Ascending aorta (tissue), 2 donors: ENCODE measurements at regions not wholly inside any gene's neighbourhood (a gene's known extent, or its start where the extent isn't known, plus 50 kb on each side); places are given as distances from the start of the nearest gene placed in this dataset.

Source experiments
- DNase-seq, 2 donors: peaks; one replicate each; pipeline ENCODE4 v3.0.0-alpha.2; 2019; ENCODE audit warnings: low spot score in 2 of 2
- H3K27ac ChIP-seq, 2 donors: fragments of 200-600 bp; sonication (generic); one replicate each; pipeline ENCODE4 v1.5.1; 2016 to 2017; ENCODE audit warnings: mild to moderate bottlenecking in 1 of 2
- H3K27me3 ChIP-seq: fragments of 200-600 bp; sonication (generic); one replicate; pipeline ENCODE4 v1.5.1; 2017
- H3K36me3 ChIP-seq, 2 donors: fragments of 200-600 bp; sonication (generic); one replicate each; pipeline ENCODE4 v1.5.1; 2016
- H3K4me1 ChIP-seq, 2 donors: fragments of 200-600 bp; sonication (generic); one replicate each; pipeline ENCODE4 v1.5.1; 2016 to 2017; ENCODE audit warnings: mild to moderate bottlenecking in 1 of 2
- H3K4me3 ChIP-seq, 2 donors: fragments of 200-600 bp; sonication (generic); one replicate each; pipeline ENCODE4 v1.5.1; 2016 to 2017; ENCODE audit warnings: mild to moderate bottlenecking in 1 of 2
- H3K9me3 ChIP-seq, 2 donors: fragments of 200-600 bp; sonication (generic); one replicate each; pipeline ENCODE4 v1.5.1; 2016
- intact Hi-C: fragments of 100-400 bp; cut with DNase I; formaldehyde crosslinking; loops from one replicate; pipeline ENCODE4 v1.15.1; 2023
- TF ChIP-seq, protein P1 (sequence below), 3 experiments: fragments of 200-600 bp in 2 of 3; fragments of 450-650 bp in 1 of 3; sonication (generic) in 2 of 3; IDR thresholded peaks; one replicate each; pipeline ENCODE4 v1.5.1; 2016 to 2019; ENCODE audit warnings: antibody characterized with exemption in 3 of 3, mild to moderate bottlenecking in 1 of 3, moderate library complexity in 1 of 3

DNA sequence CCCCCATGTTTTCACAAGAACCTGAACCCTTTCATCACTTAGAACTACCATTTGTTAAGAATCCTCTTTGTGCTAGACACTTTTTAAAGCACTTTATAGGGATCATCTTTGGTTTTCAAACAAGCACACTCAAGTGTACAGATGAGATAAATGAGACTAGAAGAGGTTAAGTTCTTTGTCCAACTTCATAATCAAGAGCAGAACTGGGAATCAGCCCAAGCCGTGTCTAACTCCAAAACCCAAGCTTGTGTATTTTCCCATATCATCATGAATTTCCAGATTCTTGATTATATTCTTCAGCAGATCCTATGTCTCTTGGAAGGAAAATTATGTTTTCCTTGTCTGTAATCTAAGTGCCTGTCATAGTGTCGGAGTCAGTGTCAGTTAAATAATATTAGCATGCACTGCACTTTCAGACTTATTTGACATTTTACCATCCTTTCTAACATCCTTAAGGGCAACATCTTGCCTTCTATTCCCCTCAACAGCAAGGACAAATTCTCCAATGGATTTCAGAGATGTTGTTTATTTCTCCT is 123.0 kb upstream of the SETBP1 start:
- intact Hi-C loops: no loop called here
- Histone ChIP-seq H3K36me3 (no peaks in the 10 kb centered on the region), H3K4me3 (no peak overlapping the region), H3K9me3 (no peaks in the 10 kb centered on the region), H3K27ac (no peak overlapping the region), H3K4me1 (no peaks in the 10 kb centered on the region), H3K27me3 (no peaks in the 10 kb centered on the region)
- TF ChIP-seq, protein P1, sequence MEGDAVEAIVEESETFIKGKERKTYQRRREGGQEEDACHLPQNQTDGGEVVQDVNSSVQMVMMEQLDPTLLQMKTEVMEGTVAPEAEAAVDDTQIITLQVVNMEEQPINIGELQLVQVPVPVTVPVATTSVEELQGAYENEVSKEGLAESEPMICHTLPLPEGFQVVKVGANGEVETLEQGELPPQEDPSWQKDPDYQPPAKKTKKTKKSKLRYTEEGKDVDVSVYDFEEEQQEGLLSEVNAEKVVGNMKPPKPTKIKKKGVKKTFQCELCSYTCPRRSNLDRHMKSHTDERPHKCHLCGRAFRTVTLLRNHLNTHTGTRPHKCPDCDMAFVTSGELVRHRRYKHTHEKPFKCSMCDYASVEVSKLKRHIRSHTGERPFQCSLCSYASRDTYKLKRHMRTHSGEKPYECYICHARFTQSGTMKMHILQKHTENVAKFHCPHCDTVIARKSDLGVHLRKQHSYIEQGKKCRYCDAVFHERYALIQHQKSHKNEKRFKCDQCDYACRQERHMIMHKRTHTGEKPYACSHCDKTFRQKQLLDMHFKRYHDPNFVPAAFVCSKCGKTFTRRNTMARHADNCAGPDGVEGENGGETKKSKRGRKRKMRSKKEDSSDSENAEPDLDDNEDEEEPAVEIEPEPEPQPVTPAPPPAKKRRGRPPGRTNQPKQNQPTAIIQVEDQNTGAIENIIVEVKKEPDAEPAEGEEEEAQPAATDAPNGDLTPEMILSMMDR (IDR thresholded peaks at IDR 0.05): no peak
- no peak for DNase-seq

DNA sequence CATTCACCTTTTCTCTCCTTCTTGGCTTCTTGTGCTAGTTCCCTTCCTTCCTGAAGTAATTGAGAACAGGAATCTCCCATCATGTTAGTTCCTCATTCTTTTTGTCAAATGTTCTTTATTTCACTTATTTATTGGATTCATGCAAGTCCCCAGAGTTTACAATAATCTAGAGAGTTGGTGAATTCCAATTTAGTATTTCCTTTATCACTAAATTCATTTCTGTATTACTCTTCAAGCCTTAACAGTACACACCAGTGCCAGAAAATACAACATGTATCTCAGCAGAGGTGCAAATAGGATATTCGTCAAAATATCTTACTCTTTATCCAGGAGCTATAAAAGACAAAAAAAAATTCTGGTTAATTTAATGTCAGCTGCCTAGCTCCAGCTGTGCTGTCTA is 121.9 kb upstream of the SETBP1 start:
- TF ChIP-seq, protein P1 (IDR thresholded peaks at IDR 0.05): no peak
- Histone ChIP-seq H3K36me3 (no peaks in the 10 kb centered on the region), H3K27ac (no peak overlapping the region), H3K27me3 (no peaks in the 10 kb centered on the region), H3K9me3 (no peaks in the 10 kb centered on the region), H3K4me3 (no peak overlapping the region), H3K4me1 (no peaks in the 10 kb centered on the region)
- DNase-seq: no peak
- intact Hi-C loops: no loop called here

- Histone ChIP-seq H3K36me3 (no peaks in the 10 kb centered on the region), H3K4me3 (no peak overlapping the region), H3K4me1 (peaks cover 0 to 7% of the 10 kb centered on the region in 2 donors), H3K9me3 (no peaks in the 10 kb centered on the region), H3K27me3 (no peaks in the 10 kb centered on the region), H3K27ac (no peak overlapping the region)
- TF ChIP-seq, protein P1 (IDR thresholded peaks at IDR 0.05): no peak
- DNase-seq: no peak
- intact Hi-C loops: no loop called here
These were observed 117.7 kb upstream of the SETBP1 start for GRCh38 chr18:44562986-44563385.

- intact Hi-C loops: no loop called here
- H3K27me3 ChIP-seq: no peaks in the 10 kb centered on the region
- H3K36me3 ChIP-seq: no peaks in the 10 kb centered on the region
- H3K4me3 ChIP-seq: no peak overlapping the region
- H3K9me3 ChIP-seq: no peaks in the 10 kb centered on the region
- no peak overlapping the region for H3K27ac ChIP-seq
- H3K4me1 ChIP-seq: peaks cover 0 to 7% of the 10 kb centered on the region in 2 donors
- DNase-seq: no peak
- TF ChIP-seq, protein P1 (IDR thresholded peaks at IDR 0.05): no peak
These were observed 115.8 kb upstream of the SETBP1 start for GRCh38 chr18:44564922-44565321.

- Histone ChIP-seq H3K4me3 (no peak overlapping the region), H3K27ac (no peak overlapping the region), H3K4me1 (peaks cover 0 to 7% of the 10 kb centered on the region in 2 donors), H3K9me3 (no peaks in the 10 kb centered on the region), H3K36me3 (no peaks in the 10 kb centered on the region), H3K27me3 (no peaks in the 10 kb centered on the region)
- TF ChIP-seq, protein P1 (IDR thresholded peaks at IDR 0.05): no peak
- intact Hi-C loops: no loop called here
- no peak for DNase-seq
These were observed 112.3 kb upstream of the SETBP1 start for GRCh38 chr18:44568342-44568741.

- no peak for DNase-seq
- Histone ChIP-seq H3K4me3 (no peak overlapping the region), H3K27ac (no peak overlapping the region), H3K9me3 (no peaks in the 10 kb centered on the region), H3K36me3 (no peaks in the 10 kb centered on the region), H3K27me3 (no peaks in the 10 kb centered on the region), H3K4me1 (peaks cover 0 to 7% of the 10 kb centered on the region in 2 donors)
- TF ChIP-seq, protein P1 (IDR thresholded peaks at IDR 0.05): no peak
- intact Hi-C loops: no loop called here
These were observed 111.7 kb upstream of the SETBP1 start for GRCh38 chr18:44568986-44569385.
